Keratinocyte (primary cell): ENCODE measurements at regions not wholly inside any gene's neighbourhood (a gene's known extent, or its start where the extent isn't known, plus 50 kb on each side); places are given as distances from the start of the nearest gene placed in this dataset.

ENCODE experiments used
- DNase-seq: peaks from one replicate; pipeline ENCODE4 v3.0.0-alpha.2; 2011; ENCODE audit warnings: low read depth, missing footprints, low spot score
- FAIRE-seq: peaks from 2 replicates; lab custom pipeline; 2011; peaks lifted over from hg19 to GRCh38; lab: Jason Lieb, UNC
- H2AFZ ChIP-seq: 2 replicates; pipeline ENCODE4 v1.6.0; 2012; ENCODE audit warnings: low read length, control low read depth, inconsistent platforms; ENCODE audit not compliant: control insufficient read depth
- H3K27ac ChIP-seq: 2 replicates; pipeline ENCODE4 v1.5.1; 2011; ENCODE audit warnings: low read length; ENCODE audit not compliant: control insufficient read depth, insufficient read depth
- H3K27me3 ChIP-seq: 3 replicates; pipeline ENCODE4 v1.6.0; 2011; ENCODE audit warnings: low read length; ENCODE audit not compliant: control insufficient read depth, insufficient read depth; ENCODE audit errors: extremely low read depth
- H3K36me3 ChIP-seq, 2 experiments: 2 replicates in 1 of 2; 3 replicates in 1 of 2; pipeline ENCODE4 v1.5.1; 2011; ENCODE audit warnings: low read length in 2 of 2, mild to moderate bottlenecking in 1 of 2; ENCODE audit not compliant: control insufficient read depth in 2 of 2, insufficient read depth in 2 of 2; ENCODE audit errors: extremely low read depth in 1 of 2
- H3K4me1 ChIP-seq: 3 replicates; pipeline ENCODE4 v1.5.1; 2011; ENCODE audit warnings: low read length; ENCODE audit not compliant: control insufficient read depth, insufficient read depth; ENCODE audit errors: extremely low read depth
- H3K4me2 ChIP-seq: 3 replicates; pipeline ENCODE4 v1.6.0; 2011; ENCODE audit warnings: low read depth, low read length; ENCODE audit not compliant: control insufficient read depth, insufficient read depth; ENCODE audit errors: extremely low read depth
- H3K4me3 ChIP-seq, 3 experiments: fragments of 200-600 bp in 1 of 3; sonication (generic) in 1 of 3; 2 replicates in 2 of 3; 3 replicates in 1 of 3; pipeline ENCODE4 v1.5.1; 2011 to 2016; ENCODE audit warnings: low read length in 3 of 3, mild to moderate bottlenecking in 3 of 3, control low read depth in 2 of 3, inconsistent platforms in 1 of 3, low read depth in 1 of 3, mixed read lengths in 1 of 3, mixed run types in 1 of 3, moderate library complexity in 1 of 3; ENCODE audit not compliant: control insufficient read depth in 2 of 3, insufficient read depth in 2 of 3; ENCODE audit errors: extremely low read depth in 1 of 3
- H3K79me2 ChIP-seq: 2 replicates; pipeline ENCODE4 v1.6.0; 2012; ENCODE audit warnings: low read length; ENCODE audit not compliant: control insufficient read depth, insufficient read depth
- H3K9ac ChIP-seq: 3 replicates; pipeline ENCODE4 v1.6.0; 2011; ENCODE audit warnings: low read length; ENCODE audit not compliant: control insufficient read depth, insufficient read depth; ENCODE audit errors: extremely low read depth
- H3K9me1 ChIP-seq: 3 replicates; pipeline ENCODE4 v1.6.0; 2011; ENCODE audit warnings: low read length; ENCODE audit not compliant: control insufficient read depth, insufficient read depth; ENCODE audit errors: extremely low read depth
- H3K9me3 ChIP-seq: 2 replicates; pipeline ENCODE4 v1.5.1; 2012; ENCODE audit warnings: low read depth, low read length; ENCODE audit not compliant: control insufficient read depth
- H4K20me1 ChIP-seq: 3 replicates; pipeline ENCODE4 v1.6.0; 2011; ENCODE audit warnings: low read length; ENCODE audit not compliant: control insufficient read depth, insufficient read depth; ENCODE audit errors: extremely low read depth
- CTCF ChIP-seq, 3 experiments: IDR thresholded peaks in 1 of 3; conservative IDR thresholded peaks in 1 of 3; optimal IDR thresholded peaks in 1 of 3; 2 replicates in 2 of 3; 3 replicates in 1 of 3; pipeline versions ENCODE3 to v1.5.1; 2011; ENCODE audit warnings: low read length in 3 of 3, mild to moderate bottlenecking in 3 of 3, moderate library complexity in 2 of 3, control low read depth in 1 of 3, inconsistent platforms in 1 of 3; ENCODE audit not compliant: insufficient read depth in 2 of 3; ENCODE audit errors: extremely low read depth in 1 of 3
- EZH2 ChIP-seq: IDR thresholded peaks from one replicate; pipeline ENCODE4 v1.6.1; 2012; ENCODE audit warnings: inconsistent platforms, mild to moderate bottlenecking, low read length, moderate library complexity
- dilution Hi-C: fragments of 300-500 bp; cut with MboI; formaldehyde crosslinking; loops from one replicate; pipeline ENCODE4 v1.7.0; 2020; ENCODE audit warnings: low sequenced_read_pairs; ENCODE audit not compliant: extremely low pct_ligation_motif_present

- Histone ChIP-seq H3K9me1 (no peaks in the 10 kb centered on the region), H3K27me3 (no peaks in the 10 kb centered on the region), H3K4me2 (no peak overlapping the region), H3K9ac (no peak overlapping the region), H3K27ac (no peak overlapping the region), H3K36me3 (no peaks in the 10 kb centered on the region), H3K4me1 (no peaks in the 10 kb centered on the region), H3K4me3 (no peak overlapping the region), H3K79me2 (no peaks in the 10 kb centered on the region), H3K9me3 (no peaks in the 10 kb centered on the region), H4K20me1 (no peaks in the 10 kb centered on the region), H2AFZ (no peak overlapping the region)
- no peak for TF ChIP-seq EZH2
- TF ChIP-seq CTCF (optimal IDR thresholded peaks at IDR 0.05 in 1 of 3, IDR thresholded peaks at IDR 0.05 in 1 of 3, conservative IDR thresholded peaks at IDR 0.05 in 1 of 3; ENCODE audit: extremely low read depth in 1 of 3, insufficient read depth in 2 of 3, low read length in 3 of 3): no peak
- dilution Hi-C loops: no loop called here
- FAIRE-seq (no peak), DNase-seq (no peak)
Measured at GRCh38 chr14:83757916-83758315, 1772.0 kb upstream of the FLRT2 start.

- H3K4me1 ChIP-seq: no peaks in the 10 kb centered on the region
- no peaks in the 10 kb centered on the region for H3K36me3 ChIP-seq
- H2AFZ ChIP-seq: no peak overlapping the region
- no peak overlapping the region for H3K4me3 ChIP-seq
- TF ChIP-seq EZH2: no peak
- no peaks in the 10 kb centered on the region for H3K9me1 ChIP-seq
- no peaks in the 10 kb centered on the region for H3K79me2 ChIP-seq
- H4K20me1 ChIP-seq: no peaks in the 10 kb centered on the region
- no peaks in the 10 kb centered on the region for H3K9me3 ChIP-seq
- dilution Hi-C loops: no loop called here
- H3K27ac ChIP-seq: no peak overlapping the region
- no peak for DNase-seq
- FAIRE-seq: no peak
- no peaks in the 10 kb centered on the region for H3K27me3 ChIP-seq
- H3K9ac ChIP-seq: no peak overlapping the region
- H3K4me2 ChIP-seq: no peak overlapping the region
Measured at GRCh38 chr14:83764656-83765599, 1765.0 kb upstream of the FLRT2 start.
